KMS-11 (cell line): ENCODE measurements at regions not wholly inside any gene's neighbourhood (a gene's known extent, or its start where the extent isn't known, plus 50 kb on each side); places are given as distances from the start of the nearest gene placed in this dataset.

Source experiments
- H2AFZ ChIP-seq: fragments of 200-600 bp; sonication (generic); 2 replicates; pipeline ENCODE4 v1.6.1; 2016; ENCODE audit warnings: antibody characterized with exemption, mixed run types, low read depth
- H3K27ac ChIP-seq: fragments of 200-600 bp; sonication (generic); 2 replicates; pipeline ENCODE4 v1.6.1; 2016; ENCODE audit warnings: mild to moderate bottlenecking, mixed run types
- H3K27me3 ChIP-seq: fragments of 200-600 bp; sonication (generic); 2 replicates; pipeline ENCODE4 v1.6.1; 2017; ENCODE audit warnings: mild to moderate bottlenecking, low read depth, mixed run types, moderate library complexity; ENCODE audit not compliant: insufficient read depth
- H3K36me3 ChIP-seq: fragments of 200-600 bp; sonication (generic); 2 replicates; pipeline ENCODE4 v1.6.1; 2017; ENCODE audit warnings: mild to moderate bottlenecking, mixed run types; ENCODE audit not compliant: insufficient read depth
- H3K4me1 ChIP-seq: fragments of 200-600 bp; sonication (generic); 2 replicates; pipeline ENCODE4 v1.6.1; 2016; ENCODE audit warnings: mild to moderate bottlenecking, low read depth, mixed run types; ENCODE audit not compliant: poor library complexity, severe bottlenecking
- H3K4me2 ChIP-seq: fragments of 200-600 bp; sonication (generic); 2 replicates; pipeline ENCODE4 v1.7.0; 2016; ENCODE audit warnings: mild to moderate bottlenecking, mixed run types
- H3K4me3 ChIP-seq: fragments of 200-600 bp; sonication (generic); IDR thresholded peaks from 2 replicates; pipeline ENCODE4 v1.6.1; 2017; ENCODE audit warnings: low read depth, low read length, mixed read lengths; ENCODE audit not compliant: insufficient read depth
- H3K79me2 ChIP-seq: fragments of 200-600 bp; sonication (generic); 2 replicates; pipeline ENCODE4 v1.6.1; 2016; ENCODE audit warnings: low read depth, mixed run types; ENCODE audit not compliant: insufficient read depth
- H3K9ac ChIP-seq: fragments of 200-600 bp; sonication (generic); 2 replicates; pipeline ENCODE4 v1.6.1; 2016; ENCODE audit warnings: mild to moderate bottlenecking, mixed run types
- H4K20me1 ChIP-seq: fragments of 200-600 bp; sonication (generic); 2 replicates; pipeline ENCODE4 v1.6.1; 2016; ENCODE audit warnings: mild to moderate bottlenecking, mixed run types; ENCODE audit not compliant: insufficient read depth
- CTCF ChIP-seq: fragments of 200-600 bp; sonication (generic); conservative IDR thresholded peaks from 2 replicates; pipeline ENCODE4 v1.6.1; 2017; ENCODE audit warnings: low read depth, mild to moderate bottlenecking, antibody characterized with exemption, low read length, moderate library complexity, mixed read lengths

DNA sequence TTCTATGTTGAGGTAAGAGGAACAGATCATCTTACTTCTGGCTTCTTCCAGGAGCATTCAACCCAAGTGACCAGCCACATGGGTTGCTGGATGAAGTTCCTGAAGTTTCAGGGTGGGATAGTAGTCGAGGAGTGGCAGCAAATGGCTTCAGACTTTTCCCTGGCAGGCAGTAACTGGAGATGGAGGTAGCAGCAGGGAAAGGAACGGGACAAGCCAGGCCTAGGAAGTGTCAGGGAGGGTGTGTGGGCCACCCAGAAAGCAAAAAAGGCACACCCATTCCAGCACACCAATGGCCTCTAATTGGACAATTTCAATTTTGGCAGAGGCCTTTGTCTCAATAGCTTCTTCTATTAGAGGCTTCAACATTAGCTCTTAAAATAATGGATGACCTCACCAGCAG is 498.6 kb upstream of the ATP11B start:
- Histone ChIP-seq H3K4me3 (no peak overlapping the region), H3K9ac (no peak overlapping the region), H2AFZ (no peak overlapping the region), H3K4me2 (no peak overlapping the region), H3K36me3 (no peaks in the 10 kb centered on the region), H3K79me2 (no peaks in the 10 kb centered on the region), H3K27me3 (no peaks in the 10 kb centered on the region), H3K4me1 (no peaks in the 10 kb centered on the region), H4K20me1 (no peaks in the 10 kb centered on the region), H3K27ac (no peak overlapping the region)
- no peak for TF ChIP-seq CTCF

DNA sequence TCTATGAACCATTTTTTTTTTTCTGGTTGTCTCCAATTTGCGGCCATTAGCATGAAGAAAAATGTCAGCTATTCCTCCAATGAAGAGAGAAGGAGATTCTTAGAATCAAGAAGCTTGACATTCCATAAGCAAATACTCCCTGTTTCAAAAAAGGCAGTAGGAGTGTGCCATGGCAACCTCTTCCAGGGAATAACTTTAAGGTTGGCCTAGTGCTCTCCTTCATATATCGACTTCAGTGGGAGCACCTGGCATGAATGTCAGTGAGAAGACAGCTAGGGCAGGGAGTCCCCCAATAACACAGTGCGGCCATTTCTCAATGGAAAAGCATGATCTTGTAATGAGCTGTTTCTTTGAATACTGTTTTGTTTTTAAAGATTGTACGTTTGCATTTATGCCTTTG is 493.0 kb upstream of the ATP11B start:
- H3K36me3 ChIP-seq: no peaks in the 10 kb centered on the region
- H3K4me1 ChIP-seq: no peaks in the 10 kb centered on the region
- H3K79me2 ChIP-seq: no peaks in the 10 kb centered on the region
- no peak overlapping the region for H3K9ac ChIP-seq
- no peaks in the 10 kb centered on the region for H4K20me1 ChIP-seq
- H3K4me3 ChIP-seq: no peak overlapping the region
- no peaks in the 10 kb centered on the region for H3K27me3 ChIP-seq
- no peak overlapping the region for H3K4me2 ChIP-seq
- TF ChIP-seq CTCF: no peak
- H2AFZ ChIP-seq: no peak overlapping the region
- no peak overlapping the region for H3K27ac ChIP-seq

- Histone ChIP-seq H4K20me1 (no peaks in the 10 kb centered on the region), H3K36me3 (no peaks in the 10 kb centered on the region), H2AFZ (no peak overlapping the region), H3K27ac (no peak overlapping the region), H3K4me2 (no peak overlapping the region), H3K9ac (no peak overlapping the region), H3K27me3 (no peaks in the 10 kb centered on the region), H3K4me3 (no peak overlapping the region), H3K79me2 (no peaks in the 10 kb centered on the region), H3K4me1 (peaks cover 3% of the 10 kb centered on the region)
- TF ChIP-seq CTCF: no peak
Measured at GRCh38 chr3:182303169-182303568, 490.1 kb upstream of the ATP11B start.

DNA sequence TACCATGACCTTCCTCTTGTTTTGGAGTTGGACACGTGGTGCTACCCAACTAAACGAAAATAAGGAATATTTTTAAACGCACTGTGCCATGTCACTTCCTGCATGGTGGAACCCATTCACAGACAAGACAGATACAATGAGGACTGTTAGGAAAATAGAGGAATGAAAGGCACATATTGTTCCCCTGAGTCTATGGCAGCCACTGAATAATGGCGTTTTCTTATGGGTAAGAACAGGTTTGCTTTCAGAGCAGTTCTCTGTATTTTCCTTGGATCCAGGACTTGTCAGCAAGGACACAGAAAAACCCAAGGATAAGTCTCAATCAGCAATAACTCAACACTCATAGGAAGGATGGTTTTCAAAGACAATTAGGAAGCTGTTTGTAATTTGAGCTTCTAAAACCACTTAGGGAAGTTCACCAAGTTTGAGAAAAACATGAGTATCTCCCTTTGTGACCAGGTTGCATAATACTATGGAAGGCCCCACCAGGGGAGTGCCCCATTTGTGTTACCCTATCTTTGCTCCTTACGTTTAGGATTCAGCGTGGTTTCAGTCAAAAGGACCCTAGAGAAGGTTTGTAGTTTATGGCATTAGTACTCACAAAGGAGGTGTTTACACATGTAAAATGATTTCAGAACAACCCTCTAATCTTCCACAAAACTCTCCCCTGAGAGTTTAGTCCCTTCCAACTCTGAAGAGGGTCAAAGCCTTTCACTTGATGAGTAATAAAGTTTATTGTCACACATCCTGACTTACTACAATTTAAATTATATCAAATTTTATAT is 487.2 kb upstream of the ATP11B start:
- H3K4me2 ChIP-seq: no peak overlapping the region
- H3K27ac ChIP-seq: no peak overlapping the region
- H2AFZ ChIP-seq: no peak overlapping the region
- no peaks in the 10 kb centered on the region for H4K20me1 ChIP-seq
- H3K4me3 ChIP-seq: no peak overlapping the region
- H3K79me2 ChIP-seq: no peaks in the 10 kb centered on the region
- no peak overlapping the region for H3K9ac ChIP-seq
- TF ChIP-seq CTCF: no peak
- no peaks in the 10 kb centered on the region for H3K27me3 ChIP-seq
- H3K36me3 ChIP-seq: no peaks in the 10 kb centered on the region
- peaks cover 20% of the 10 kb centered on the region for H3K4me1 ChIP-seq
